ENCODE measurements at regions not wholly inside any gene's neighbourhood (a gene's known extent, or its start where the extent isn't known, plus 50 kb on each side); places are given as distances from the start of the nearest gene placed in this dataset.

DNA sequence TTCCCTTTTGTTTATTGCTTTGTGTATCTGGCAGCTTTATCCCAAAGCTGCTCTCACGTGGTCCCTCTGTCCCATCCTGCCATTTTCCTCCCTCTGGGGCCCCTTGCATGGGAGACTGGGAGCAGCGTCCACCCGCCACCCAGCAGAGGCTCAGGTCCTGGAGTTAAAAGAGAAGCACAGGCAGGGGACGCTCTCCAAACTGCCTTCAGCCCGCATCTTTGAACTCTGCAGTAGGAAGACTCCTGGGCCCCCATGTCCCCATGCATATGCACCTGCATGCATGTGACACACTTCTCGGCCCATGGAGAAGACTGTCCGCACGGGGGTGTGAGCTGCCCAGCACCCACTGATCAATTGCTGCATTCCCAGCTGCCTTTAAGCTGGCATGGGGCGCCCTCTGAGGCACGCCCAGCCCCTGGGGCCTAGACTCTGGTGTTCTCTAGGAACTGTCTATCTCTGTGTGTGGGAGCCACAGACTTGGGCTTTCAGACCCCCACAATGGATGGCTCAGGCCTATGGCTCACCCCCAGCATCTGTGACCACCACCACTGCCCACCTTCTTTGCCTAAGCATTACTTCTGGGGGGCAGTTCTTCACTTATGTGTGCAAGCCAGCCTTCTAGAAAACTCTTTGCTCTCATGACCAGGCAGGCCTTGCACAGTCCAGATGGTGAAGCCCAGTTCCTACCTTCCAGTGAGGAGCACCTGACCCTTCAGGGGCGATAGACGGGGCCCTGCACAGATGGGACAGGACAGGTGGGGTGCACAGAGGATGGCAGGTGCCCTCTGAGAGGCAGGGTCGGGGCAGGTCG, 96.1 kb upstream of the DIO3 start:
- Histone ChIP-seq H3K4me2 (no peak overlapping the region), H3K4me1 (no peaks in the 10 kb centered on the region), H3K27ac (no peak overlapping the region), H3K9me3 (no peaks in the 10 kb centered on the region), H3K36me3 (no peaks in the 10 kb centered on the region), H3K9ac (no peak overlapping the region), H3K27me3 (peaks cover 14% of the 10 kb centered on the region), H3K4me3 (no peak overlapping the region), H4K20me1 (no peaks in the 10 kb centered on the region; the same call in 1 of the 2 replicates)
- no peak for TF ChIP-seq Cebpa-rat (IDR thresholded peaks at IDR 0.05)

DNA sequence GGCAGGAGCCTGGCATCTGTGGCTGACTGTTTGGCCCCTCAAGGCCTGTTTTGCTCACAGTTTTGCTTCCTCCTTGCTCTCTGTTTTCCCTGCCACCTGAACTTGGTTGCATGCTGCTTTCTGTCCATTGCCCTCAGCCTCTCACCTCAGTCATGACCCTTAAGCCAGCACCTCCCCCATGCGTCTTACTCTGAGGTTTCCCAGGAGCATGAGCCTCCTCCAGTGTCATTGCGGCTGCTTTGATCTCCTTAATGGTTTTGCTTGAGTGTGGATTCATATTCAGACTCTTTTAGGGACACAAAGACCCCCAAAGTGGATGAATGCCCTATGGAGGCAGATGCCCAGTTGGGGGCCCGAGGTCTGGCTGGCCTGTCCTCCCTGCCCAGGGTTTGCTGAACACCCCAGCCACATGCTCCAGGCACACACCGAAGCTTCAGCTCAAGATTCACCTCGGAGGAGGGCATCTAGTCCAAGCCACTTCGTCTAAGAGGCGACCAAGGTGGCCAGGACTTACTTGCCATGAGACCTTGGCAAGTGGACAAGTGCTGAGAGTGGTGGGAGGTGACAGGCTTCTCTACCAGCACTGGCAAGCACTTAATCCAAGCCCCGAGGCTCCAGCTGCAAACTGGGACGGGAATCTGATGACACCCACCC, 95.4 kb upstream of the DIO3 start:
- Histone ChIP-seq H3K27ac (no peak overlapping the region), H3K4me3 (no peak overlapping the region), H4K20me1 (no peaks in the 10 kb centered on the region; the same call in 1 of the 2 replicates), H3K9ac (no peak overlapping the region), H3K4me1 (no peaks in the 10 kb centered on the region), H3K9me3 (no peaks in the 10 kb centered on the region), H3K4me2 (no peak overlapping the region), H3K27me3 (peaks cover 7% of the 10 kb centered on the region), H3K36me3 (no peaks in the 10 kb centered on the region)
- no peak for TF ChIP-seq Cebpa-rat (IDR thresholded peaks at IDR 0.05)

DNA sequence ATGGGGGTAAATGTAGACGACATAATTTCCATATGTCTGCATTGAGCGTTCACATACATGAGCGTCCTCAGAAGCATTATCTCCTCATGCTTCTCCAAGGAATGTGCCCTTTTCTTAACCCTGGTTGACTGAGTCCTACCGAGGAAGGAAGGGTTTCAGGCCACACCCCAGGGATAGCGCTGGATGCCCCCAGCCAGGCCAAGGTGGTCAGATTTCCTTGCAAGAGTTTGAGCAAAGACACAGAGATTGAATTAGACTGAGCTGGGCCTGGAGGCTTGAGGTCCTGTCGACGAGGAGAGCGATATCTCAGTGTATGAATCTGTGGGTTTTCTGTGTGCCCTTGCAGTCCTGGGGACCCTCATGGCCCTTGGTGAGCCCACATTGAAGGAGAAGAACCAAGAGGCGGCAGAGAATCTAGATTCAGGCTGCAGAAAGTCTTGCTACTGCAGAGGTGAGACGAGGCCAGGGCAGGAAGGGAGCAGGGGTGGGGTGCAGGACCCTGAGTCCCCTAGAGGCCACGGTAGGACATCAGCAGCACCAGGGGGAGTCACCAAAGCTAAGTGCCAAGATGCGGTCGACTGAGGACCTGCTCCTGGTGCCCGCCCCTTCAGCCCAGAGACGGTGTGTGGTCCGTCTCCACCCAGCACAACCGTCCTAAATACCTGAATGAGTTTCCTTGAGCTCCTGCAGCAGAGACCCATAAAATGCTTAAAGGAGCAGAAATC, 94.7 kb upstream of the DIO3 start:
- Histone ChIP-seq H3K4me3 (no peak overlapping the region), H3K9me3 (no peaks in the 10 kb centered on the region), H3K36me3 (no peaks in the 10 kb centered on the region), H3K4me1 (no peaks in the 10 kb centered on the region), H4K20me1 (no peaks in the 10 kb centered on the region; the same call in 1 of the 2 replicates), H3K4me2 (no peak overlapping the region), H3K27me3 (no peaks in the 10 kb centered on the region), H3K9ac (no peak overlapping the region), H3K27ac (no peak overlapping the region)
- no peak for TF ChIP-seq Cebpa-rat (IDR thresholded peaks at IDR 0.05)

DNA sequence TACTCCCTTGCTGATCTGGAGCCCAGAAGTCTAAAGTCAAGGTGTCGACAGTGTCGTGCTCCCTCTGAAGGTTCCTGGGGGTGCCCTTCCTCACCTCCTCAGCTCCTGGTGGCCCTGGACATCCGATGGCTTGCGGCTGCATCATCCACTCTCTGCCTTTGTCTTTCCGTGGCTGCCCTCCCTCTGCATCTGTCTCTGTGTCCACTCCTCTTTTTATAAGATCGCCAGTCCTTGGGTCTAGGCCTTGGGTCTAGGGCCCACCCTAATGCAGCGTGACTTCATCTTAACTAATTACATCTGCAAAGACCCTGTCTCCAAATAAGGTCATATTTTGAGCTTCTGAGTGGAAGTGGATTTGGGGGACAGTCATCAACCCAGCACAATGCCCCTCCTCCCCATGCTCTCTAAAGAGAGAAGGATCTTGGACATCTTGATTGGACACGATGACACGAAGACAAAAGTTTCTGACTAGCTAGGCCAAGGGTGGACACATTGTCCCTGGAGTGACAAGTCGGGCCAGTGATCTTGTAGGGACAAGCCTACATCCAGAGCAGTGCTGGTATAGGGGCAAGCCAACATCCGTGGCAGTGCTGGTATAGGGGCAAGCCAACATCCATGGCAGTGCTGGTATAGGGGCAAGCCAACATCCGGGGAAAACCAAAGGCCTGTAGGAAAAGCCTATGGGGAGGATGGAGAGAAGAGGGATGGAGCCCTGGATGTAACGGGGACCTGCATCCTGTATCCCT, 93.9 kb upstream of the DIO3 start:
- Histone ChIP-seq H4K20me1 (no peaks in the 10 kb centered on the region), H3K9ac (no peak overlapping the region), H3K36me3 (no peaks in the 10 kb centered on the region), H3K27me3 (no peaks in the 10 kb centered on the region), H3K9me3 (no peaks in the 10 kb centered on the region), H3K4me2 (no peak overlapping the region), H3K27ac (no peak overlapping the region), H3K4me1 (no peaks in the 10 kb centered on the region), H3K4me3 (no peak overlapping the region)
- no peak for TF ChIP-seq Cebpa-rat (IDR thresholded peaks at IDR 0.05)

DNA sequence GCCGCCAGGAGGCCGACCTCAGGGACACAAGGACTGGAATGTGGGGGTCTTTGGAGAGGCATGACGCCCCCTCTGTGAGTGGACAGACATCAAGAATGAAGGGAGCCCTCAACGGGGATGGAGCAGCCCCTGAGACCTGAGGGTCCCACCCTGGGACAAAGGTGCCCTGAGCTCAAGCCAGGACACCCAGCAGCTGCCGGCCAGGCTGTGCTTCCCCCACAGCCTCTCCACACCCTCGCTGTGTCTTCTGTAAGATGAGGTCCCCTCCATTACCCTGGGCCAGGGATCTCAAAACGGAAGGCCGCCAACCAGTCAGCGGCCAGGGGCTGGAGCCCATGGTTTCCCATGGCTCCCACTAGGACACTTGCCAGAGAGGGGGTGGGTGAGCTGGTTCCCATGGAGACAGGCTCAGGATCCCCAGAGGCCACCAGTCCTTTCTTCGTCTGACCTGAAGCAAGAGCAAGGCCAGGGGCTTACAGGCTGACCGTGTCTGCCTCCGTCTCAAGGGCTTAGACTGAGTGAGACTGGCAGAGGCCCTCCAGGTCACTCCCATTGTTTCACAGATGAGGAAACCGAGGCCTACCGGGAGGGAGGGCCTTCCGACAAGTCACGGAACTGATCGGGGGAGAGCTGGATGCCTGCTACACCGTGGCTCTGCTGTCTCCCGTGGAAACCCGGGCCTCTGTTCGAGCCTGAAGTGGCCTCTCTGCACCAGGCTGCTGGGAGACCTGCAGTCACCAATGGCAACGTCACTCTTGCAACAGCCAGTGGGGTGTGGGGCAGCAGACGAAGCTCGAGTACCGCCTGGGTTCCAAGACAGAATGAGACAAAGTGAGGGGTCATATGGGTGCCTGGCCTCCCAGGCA, 91.7 kb upstream of the DIO3 start:
- Histone ChIP-seq H3K9me3 (no peaks in the 10 kb centered on the region), H3K27me3 (no peaks in the 10 kb centered on the region), H3K4me2 (no peak overlapping the region), H3K4me1 (no peaks in the 10 kb centered on the region), H3K4me3 (no peak overlapping the region), H3K9ac (no peak overlapping the region), H4K20me1 (no peaks in the 10 kb centered on the region), H3K36me3 (no peaks in the 10 kb centered on the region), H3K27ac (no peak overlapping the region)
- TF ChIP-seq Cebpa-rat (IDR thresholded peaks at IDR 0.05): no peak

DNA sequence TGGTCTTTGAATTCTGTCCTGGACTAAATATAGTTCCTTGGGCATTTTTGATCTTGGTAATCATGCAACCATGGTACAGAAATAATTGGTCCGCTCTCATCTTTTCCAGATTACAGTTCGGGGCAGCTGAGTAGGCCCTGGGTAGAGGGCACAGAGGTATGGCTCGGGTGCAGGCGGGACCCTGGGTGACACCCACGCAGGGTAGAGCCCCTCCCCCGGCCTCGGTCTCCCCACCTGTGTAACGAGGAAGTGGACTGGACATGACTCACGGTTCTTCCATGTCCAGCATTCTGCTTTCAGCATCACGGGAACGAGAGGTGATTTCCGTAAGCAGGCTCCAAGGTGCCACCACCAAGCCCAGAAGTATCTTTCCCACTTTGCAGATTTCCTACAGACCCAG, 91.0 kb upstream of the DIO3 start:
- Histone ChIP-seq H3K9me3 (no peaks in the 10 kb centered on the region), H4K20me1 (no peaks in the 10 kb centered on the region), H3K9ac (no peak overlapping the region), H3K4me3 (no peak overlapping the region), H3K27me3 (no peaks in the 10 kb centered on the region), H3K4me1 (no peaks in the 10 kb centered on the region), H3K27ac (no peak overlapping the region), H3K4me2 (no peak overlapping the region), H3K36me3 (no peaks in the 10 kb centered on the region)
- TF ChIP-seq Cebpa-rat (IDR thresholded peaks at IDR 0.05): no peak

DNA sequence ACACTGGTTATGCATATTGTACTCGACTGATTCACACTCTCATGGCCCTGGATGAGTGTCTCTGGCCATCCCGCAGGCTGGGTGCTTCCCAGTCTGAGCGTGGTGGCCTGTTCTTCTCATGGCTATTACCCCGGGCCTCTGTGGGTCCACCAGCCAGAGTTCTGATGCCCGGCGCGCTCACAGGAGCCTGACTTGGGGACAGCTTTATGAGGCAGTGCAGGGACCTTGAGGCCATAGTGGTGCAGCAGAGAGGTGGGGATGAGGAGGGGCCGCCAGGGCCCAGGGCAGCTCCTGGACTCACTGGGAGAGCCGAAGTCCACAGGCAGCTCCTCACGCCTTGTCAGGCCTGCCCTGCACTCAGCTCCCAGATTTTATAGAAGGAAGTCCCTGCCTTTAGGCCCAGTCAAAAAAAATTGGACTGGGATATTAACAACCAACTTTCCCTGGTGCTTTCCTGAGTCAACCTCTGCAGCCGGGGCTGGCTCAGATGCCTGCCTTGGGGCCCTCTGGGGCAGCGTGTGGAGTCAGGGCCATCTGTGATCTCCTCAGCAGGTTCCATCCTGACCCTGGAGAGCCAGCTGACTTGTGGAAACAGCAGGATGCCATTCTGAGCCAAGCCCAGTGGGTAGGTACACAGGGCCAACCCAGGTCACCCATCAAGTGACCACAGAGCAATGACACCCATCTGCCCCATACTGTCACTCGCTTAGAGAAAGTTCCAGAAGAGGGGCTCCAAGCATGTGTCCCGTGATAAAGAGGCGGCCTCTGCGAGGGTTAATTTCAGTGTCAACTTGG, 89.4 kb upstream of the DIO3 start:
- no peak for TF ChIP-seq Cebpa-rat (IDR thresholded peaks at IDR 0.05)
- H3K9ac ChIP-seq: no peak overlapping the region
- no peak overlapping the region for H3K4me2 ChIP-seq
- no peaks in the 10 kb centered on the region for H4K20me1 ChIP-seq
- no peak overlapping the region for H3K4me3 ChIP-seq
- no peak overlapping the region for H3K27ac ChIP-seq
- no peaks in the 10 kb centered on the region for H3K36me3 ChIP-seq
- no peaks in the 10 kb centered on the region for H3K4me1 ChIP-seq
- H3K27me3 ChIP-seq: no peaks in the 10 kb centered on the region
- no peaks in the 10 kb centered on the region for H3K9me3 ChIP-seq

DNA sequence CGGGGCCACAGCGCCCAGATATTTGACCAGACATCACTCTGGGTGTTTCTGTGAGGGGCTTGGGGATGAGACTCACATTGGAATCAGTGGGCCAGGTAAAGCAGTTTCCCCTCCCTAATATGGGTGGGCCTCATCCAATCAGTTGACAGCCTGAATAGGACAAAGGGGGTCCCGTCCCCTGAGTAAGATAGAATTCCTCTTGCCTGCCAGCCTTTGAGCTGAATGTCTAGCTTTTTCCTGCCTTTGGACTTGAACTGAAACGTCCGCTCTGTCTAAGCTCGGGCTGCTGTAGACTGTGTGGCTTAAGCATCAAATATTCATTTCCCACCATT, 88.8 kb upstream of the DIO3 start:
- H3K9me3 ChIP-seq: no peaks in the 10 kb centered on the region
- no peak overlapping the region for H3K4me3 ChIP-seq
- H3K4me2 ChIP-seq: no peak overlapping the region
- no peak for TF ChIP-seq Cebpa-rat (IDR thresholded peaks at IDR 0.05)
- H3K36me3 ChIP-seq: no peaks in the 10 kb centered on the region
- H3K9ac ChIP-seq: no peak overlapping the region
- no peaks in the 10 kb centered on the region for H3K27me3 ChIP-seq
- H3K27ac ChIP-seq: no peak overlapping the region
- no peaks in the 10 kb centered on the region for H3K4me1 ChIP-seq
- H4K20me1 ChIP-seq: no peaks in the 10 kb centered on the region
